KOPT-K1 (cell line): ENCODE measurements at regions not wholly inside any gene's neighbourhood (a gene's known extent, or its start where the extent isn't known, plus 50 kb on each side); places are given as distances from the start of the nearest gene placed in this dataset.
A peak's percentile ranks its signal among the peaks of the same experiment; 100 is the strongest.

Source experiments
- H3K27ac ChIP-seq: fragments of 200-600 bp; sonication (generic); 2 replicates; pipeline ENCODE4 v1.5.1; 2016; ENCODE audit warnings: antibody characterized with exemption, mild to moderate bottlenecking, low read depth, low read length; ENCODE audit not compliant: poor library complexity, severe bottlenecking
- H3K36me3 ChIP-seq: fragments of 200-600 bp; sonication (generic); 2 replicates; pipeline ENCODE4 v1.5.1; 2017; ENCODE audit warnings: antibody characterized with exemption, mild to moderate bottlenecking, low read length, moderate library complexity; ENCODE audit not compliant: insufficient read depth
- H3K9me3 ChIP-seq: fragments of 200-600 bp; sonication (generic); 2 replicates; pipeline ENCODE4 v1.5.1; 2017; ENCODE audit warnings: antibody characterized with exemption, low read length, mild to moderate bottlenecking; ENCODE audit not compliant: insufficient read depth, poor library complexity, severe bottlenecking

DNA sequence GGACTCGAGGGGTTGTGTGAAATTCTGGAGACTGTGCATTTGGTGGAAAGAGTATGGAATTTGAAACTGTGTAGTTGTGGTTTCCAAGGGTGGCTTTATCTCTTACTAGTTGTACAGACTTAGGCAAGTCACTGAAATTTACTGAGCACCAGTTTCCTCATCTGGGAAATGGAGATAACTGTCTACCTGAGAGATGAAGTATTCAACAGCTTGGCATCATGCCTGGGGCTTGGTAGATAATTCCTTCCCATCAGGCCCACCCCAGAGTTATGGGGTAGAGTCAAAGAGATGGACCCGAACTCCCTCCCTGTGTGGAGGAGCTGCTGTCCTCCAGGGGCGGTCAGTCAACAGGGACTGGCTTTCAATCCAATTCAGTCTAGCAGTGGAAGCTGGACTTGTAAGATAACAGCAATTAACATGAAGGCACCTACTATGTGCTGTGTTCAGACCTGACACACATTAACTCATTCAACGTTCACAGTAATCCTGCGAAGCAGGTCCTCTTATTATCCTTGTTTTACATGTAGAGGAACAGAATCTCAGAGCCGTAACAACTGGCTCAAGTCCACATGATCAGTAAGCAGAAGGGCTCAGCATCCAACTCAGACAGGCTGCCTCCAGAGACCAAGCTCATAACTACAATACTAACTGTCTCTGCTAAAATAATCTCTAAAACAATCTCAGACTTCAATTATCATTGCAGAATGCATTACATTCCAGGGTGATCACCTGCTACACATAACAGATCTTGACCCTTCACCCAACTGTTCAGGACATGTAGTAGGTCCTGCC lies 432.1 kb downstream of the LPIN1 start:
- Histone ChIP-seq H3K9me3 (no peaks in the 10 kb centered on the region), H3K36me3 (no peaks in the 10 kb centered on the region), H3K27ac (peak overlapping the region; percentile 62)

- Histone ChIP-seq H3K36me3 (no peaks in the 10 kb centered on the region), H3K9me3 (no peaks in the 10 kb centered on the region), H3K27ac (no peak overlapping the region)
Measured at GRCh38 chr2:12180031-12180430, 433.6 kb downstream of the LPIN1 start.

- H3K9me3 ChIP-seq, result no peaks in the 10 kb centered on the region
- H3K36me3 ChIP-seq, result no peaks in the 10 kb centered on the region
- no peak overlapping the region for H3K27ac ChIP-seq
Measured at GRCh38 chr2:12183032-12183645, 436.7 kb downstream of the LPIN1 start.

DNA sequence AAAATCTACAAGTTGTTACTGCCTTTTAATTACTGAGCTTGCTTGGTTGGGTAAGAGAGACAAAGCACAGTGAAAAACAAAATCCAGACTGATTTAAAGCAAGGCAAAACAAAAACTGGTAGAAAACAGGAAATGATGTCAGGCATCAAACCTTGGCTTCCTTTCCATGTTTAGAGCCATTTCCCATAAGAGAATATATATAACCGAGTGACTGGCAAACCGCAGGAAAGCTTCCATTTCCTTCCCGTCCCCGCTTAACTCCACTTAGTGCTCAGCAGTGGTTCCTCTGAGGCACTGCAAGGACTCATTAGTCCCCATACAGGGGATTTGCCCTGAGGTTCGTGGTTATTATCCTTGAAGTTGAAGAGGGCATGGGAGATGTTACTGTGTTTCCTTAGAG lies 446.3 kb downstream of the LPIN1 start:
- Histone ChIP-seq H3K9me3 (peaks cover 25% of the 10 kb centered on the region), H3K27ac (no peak overlapping the region), H3K36me3 (no peaks in the 10 kb centered on the region)

GRCh38 chr2:12194968-12195367 lies 448.5 kb downstream of the LPIN1 start:
- no peak overlapping the region for H3K27ac ChIP-seq
- H3K36me3 ChIP-seq, result no peaks in the 10 kb centered on the region
- peaks cover 25% of the 10 kb centered on the region for H3K9me3 ChIP-seq

- no peaks in the 10 kb centered on the region for H3K36me3 ChIP-seq
- peaks cover 25% of the 10 kb centered on the region for H3K9me3 ChIP-seq
- H3K27ac ChIP-seq, result no peak overlapping the region
Measured at GRCh38 chr2:12196495-12196894, 450.1 kb downstream of the LPIN1 start.

- Histone ChIP-seq H3K9me3 (peaks cover 25% of the 10 kb centered on the region), H3K27ac (no peak overlapping the region)
Measured at GRCh38 chr2:12197133-12197532, 450.7 kb downstream of the LPIN1 start.

DNA sequence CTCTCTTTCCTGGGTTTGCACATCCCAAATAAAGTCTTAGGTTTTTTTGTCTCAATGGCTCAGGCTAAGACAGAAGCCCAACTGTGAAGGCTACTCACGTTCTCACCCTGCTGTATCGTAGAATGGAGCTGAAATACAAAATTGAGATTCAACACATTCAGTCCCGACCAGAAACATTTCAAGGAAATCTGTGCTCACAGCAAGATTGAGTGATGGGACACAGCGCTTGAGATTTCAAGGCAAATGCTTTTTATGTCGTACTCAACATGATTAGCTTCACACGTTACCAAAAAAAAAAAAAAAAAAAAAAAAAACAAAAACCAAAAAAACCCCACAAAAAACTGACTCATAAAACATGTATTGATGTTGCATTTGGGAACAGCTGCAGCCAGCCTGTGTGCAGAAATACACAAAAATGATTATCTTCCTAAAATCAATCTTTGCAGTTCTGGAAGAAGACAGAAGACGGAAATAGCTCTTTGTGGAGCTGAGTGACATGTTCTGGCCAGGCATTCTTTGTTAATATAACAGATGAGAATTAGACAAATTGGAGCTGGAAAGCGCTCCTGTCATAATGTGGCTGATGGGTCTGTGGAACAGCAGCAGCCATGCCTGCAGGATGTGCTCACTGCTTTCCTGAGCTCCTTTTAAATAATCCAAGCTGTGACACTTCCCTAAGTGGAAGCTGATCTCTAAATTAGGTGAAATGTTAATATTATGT lies 453.2 kb downstream of the LPIN1 start:
- Histone ChIP-seq H3K9me3 (peaks cover 16% of the 10 kb centered on the region), H3K36me3 (no peaks in the 10 kb centered on the region), H3K27ac (no peak overlapping the region)

More at GRCh38 chr2:12197133-12197532, 450.7 kb downstream of the LPIN1 start:
- H3K36me3 ChIP-seq, result no peaks in the 10 kb centered on the region

DNA sequence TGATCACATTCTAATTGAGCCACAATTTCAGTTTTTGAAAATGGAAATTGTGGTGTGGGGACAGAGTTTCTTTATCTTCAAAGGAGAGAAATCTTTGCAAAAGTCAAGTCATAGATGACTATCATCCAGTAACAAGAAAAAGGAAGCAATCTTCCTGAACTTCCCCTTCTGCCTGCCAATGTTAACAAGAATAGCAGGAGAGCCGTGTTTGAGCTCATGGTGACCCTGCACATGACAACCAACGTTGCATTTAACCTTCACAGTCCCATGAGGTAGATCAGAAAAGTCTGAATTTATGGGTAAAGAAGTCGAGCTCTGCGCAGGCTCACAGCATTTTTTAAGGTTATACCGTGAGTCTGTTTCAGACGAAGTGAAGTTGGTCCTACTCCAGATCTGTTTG lies 454.9 kb downstream of the LPIN1 start:
- no peak overlapping the region for H3K27ac ChIP-seq
- peaks cover 12% of the 10 kb centered on the region for H3K9me3 ChIP-seq
- H3K36me3 ChIP-seq, result no peaks in the 10 kb centered on the region

DNA sequence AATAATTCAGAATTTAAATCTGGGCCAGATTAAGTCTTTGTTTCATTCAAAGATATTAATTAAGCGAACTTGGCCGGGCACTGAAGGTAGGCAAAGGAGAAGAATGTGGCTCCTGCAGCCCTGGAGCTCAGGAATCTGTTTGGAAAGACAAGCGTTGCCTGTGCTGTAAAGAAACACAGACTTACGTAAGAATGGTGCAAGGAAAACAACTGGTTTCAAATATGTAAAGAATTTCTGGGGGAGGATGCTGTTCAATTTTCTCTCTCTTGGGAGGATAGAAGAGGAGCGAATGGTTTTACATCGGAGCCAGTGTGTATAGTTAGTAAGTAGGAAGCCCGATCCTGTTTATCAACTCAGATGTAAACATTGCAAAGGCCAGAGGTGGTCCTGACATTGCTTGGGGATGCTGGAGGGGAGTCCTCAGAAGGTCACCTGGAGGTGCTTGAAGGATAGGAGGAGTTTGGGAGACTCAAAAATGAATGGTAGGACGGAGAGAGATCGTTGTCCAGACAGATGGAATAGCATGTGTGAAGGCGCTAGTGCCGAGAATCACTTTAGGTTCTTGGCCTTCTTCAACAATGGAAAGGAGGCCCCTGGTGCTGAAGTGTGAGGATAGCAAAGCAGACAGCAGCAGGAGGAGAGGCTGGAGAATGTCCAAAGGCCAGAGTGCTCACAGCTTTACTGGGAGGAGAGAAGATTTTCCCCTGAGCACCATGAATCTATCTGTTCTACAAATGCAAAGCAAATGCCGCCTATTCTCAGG lies 456.1 kb downstream of the LPIN1 start:
- H3K9me3 ChIP-seq, result peaks cover 3% of the 10 kb centered on the region
- no peaks in the 10 kb centered on the region for H3K36me3 ChIP-seq
- no peak overlapping the region for H3K27ac ChIP-seq

DNA sequence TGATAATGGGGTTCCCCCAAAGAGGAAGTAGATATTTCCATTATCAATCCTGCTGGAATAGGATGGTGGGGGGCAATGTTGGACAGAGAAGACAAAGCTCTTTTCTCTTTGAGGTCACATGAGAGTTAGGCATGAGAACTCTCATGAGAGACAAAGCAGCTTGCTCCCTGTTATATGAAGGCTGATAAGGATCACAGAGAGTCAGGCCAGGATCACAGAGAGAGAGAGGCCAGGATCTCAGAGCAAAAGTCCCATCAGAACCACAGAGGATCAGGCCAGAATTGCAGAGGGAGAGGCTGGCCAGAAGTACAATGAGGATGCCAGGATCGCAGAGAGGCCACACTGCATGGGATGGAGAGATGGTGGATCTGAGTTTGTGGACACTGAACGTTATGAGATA lies 457.1 kb downstream of the LPIN1 start:
- H3K36me3 ChIP-seq, result no peaks in the 10 kb centered on the region
- H3K27ac ChIP-seq, result no peak overlapping the region
- no peaks in the 10 kb centered on the region for H3K9me3 ChIP-seq

- Histone ChIP-seq H3K36me3 (no peaks in the 10 kb centered on the region), H3K9me3 (no peaks in the 10 kb centered on the region), H3K27ac (no peak overlapping the region)
Measured at GRCh38 chr2:12205086-12205485, 458.7 kb downstream of the LPIN1 start.

DNA sequence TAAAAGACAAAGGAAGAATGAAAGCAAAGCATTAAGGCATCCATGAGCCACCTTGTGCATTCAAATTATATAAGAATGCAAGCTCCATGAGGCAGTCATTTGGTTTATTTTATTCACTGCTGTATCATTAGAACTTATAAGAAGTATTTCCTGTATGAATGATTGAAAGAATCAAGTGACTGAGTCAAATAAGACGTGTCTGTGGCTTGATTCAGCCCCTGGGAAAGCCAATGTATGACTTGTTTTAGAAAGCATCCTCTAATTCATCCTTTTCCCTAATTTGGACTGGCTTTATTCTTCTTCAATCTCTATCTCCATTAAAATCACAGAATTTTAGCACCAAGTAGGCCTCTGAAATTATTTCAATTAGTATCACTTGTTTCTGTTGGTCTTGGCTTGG lies 461.1 kb downstream of the LPIN1 start:
- H3K27ac ChIP-seq, result no peak overlapping the region
- H3K36me3 ChIP-seq, result no peaks in the 10 kb centered on the region
- H3K9me3 ChIP-seq, result no peaks in the 10 kb centered on the region

DNA sequence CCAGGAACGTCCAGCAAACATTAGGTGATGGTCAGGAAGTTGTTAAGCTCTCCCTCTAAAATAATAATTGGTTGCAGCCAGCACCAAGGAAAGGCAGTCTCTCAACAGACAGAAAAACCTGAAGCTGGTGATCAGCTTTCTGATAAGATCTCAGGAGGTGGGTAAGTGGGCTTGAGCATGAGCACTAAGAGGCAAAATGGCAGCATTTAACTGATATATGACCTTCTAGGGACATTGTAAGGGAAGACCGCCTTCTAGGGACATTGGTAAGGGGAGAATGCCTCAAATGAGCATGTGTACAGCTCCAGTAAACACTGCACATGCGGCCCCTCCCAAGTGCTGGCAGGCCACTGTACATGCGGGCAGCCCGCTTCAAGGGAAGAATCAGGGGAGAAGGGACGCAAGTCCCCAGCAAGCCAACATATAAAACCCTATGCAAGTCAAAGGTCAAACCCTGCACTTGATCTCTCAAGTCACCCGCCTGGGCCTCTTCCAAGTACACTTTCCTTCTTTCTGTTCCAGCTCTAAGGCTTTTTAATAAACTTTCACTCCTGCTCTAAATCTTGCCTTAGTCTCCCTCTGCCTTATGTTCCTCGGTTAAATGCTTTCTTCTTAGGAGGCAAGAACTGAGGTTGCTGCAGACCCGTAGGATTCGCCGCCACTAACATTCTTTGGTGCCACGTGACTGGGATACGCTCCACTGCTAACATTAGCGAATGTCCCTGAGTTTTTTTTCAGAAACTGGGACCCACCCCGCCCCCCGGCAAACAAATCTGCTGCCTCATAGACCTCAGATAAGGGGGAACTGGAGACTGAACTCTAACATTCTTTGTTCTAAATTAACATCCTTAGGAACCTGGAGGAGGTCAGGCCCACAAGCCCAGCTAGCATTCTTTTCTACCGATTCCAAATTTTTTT lies 463.8 kb downstream of the LPIN1 start:
- H3K36me3 ChIP-seq, result no peaks in the 10 kb centered on the region
- H3K27ac ChIP-seq, result no peak overlapping the region
- no peaks in the 10 kb centered on the region for H3K9me3 ChIP-seq
